Neural cell (in vitro differentiated cells): ENCODE measurements at regions not wholly inside any gene's neighbourhood (a gene's known extent, or its start where the extent isn't known, plus 50 kb on each side); places are given as distances from the start of the nearest gene placed in this dataset.

Experiments
- CTCF ChIP-seq: fragments of 450-650 bp; IDR thresholded peaks from 2 replicates; pipeline ENCODE4 v1.5.1; 2014; ENCODE audit warnings: antibody characterized with exemption, mild to moderate bottlenecking, moderate library complexity; ENCODE audit not compliant: poor library complexity, severe bottlenecking
- EP300 ChIP-seq: fragments of 450-650 bp; conservative IDR thresholded peaks from 2 replicates; pipeline ENCODE4 v1.6.1; 2014; ENCODE audit warnings: antibody characterized with exemption, mild to moderate bottlenecking, moderate library complexity; ENCODE audit not compliant: poor library complexity, severe bottlenecking
- POLR2AphosphoS5 ChIP-seq: IDR thresholded peaks from 2 replicates; pipeline ENCODE4 v1.6.1; 2012
- REST ChIP-seq: IDR thresholded peaks from 2 replicates; pipeline ENCODE4 v1.6.1; 2012; ENCODE audit warnings: borderline replicate concordance
- SMC3 ChIP-seq: fragments of 450-650 bp; conservative IDR thresholded peaks from 2 replicates; pipeline ENCODE4 v1.6.1; 2014; ENCODE audit warnings: antibody characterized with exemption, mild to moderate bottlenecking, moderate library complexity; ENCODE audit not compliant: poor library complexity
- TAF1 ChIP-seq: IDR thresholded peaks from 2 replicates; pipeline ENCODE4 v1.6.1; 2012; ENCODE audit warnings: low read depth

GRCh38 chr2:42906557-42907411, 114.4 kb upstream of the HAAO start:
- TF ChIP-seq REST, result no peak
- no peak for TF ChIP-seq POLR2AphosphoS5
- no peak for TF ChIP-seq TAF1
- TF ChIP-seq CTCF, result no peak
- TF ChIP-seq EP300, result no peak
- TF ChIP-seq SMC3, result no peak
